Neural progenitor cell (in vitro differentiated cells): ENCODE measurements at regions not wholly inside any gene's neighbourhood (a gene's known extent, or its start where the extent isn't known, plus 50 kb on each side); places are given as distances from the start of the nearest gene placed in this dataset.
A peak's percentile ranks its signal among the peaks of the same experiment; 100 is the strongest.

ENCODE experiments used
- DNase-seq: peaks from one replicate; pipeline ENCODE4 v3.0.0-alpha.2; 2016; ENCODE audit warnings: low spot score
- H2AFZ ChIP-seq: fragments of 200-600 bp; sonication (generic); replicated peaks from 2 replicates; pipeline ENCODE4 v1.6.1; 2016; ENCODE audit warnings: antibody characterized with exemption
- H3F3A ChIP-seq: fragments of 200-600 bp; sonication (generic); 2 replicates; pipeline ENCODE4 v1.6.1; 2016; ENCODE audit warnings: antibody characterized with exemption, low read depth
- H3K27ac ChIP-seq: fragments of 200-600 bp; sonication (generic); 2 replicates; pipeline ENCODE4 v1.5.1; 2016; ENCODE audit warnings: mild to moderate bottlenecking
- H3K27me3 ChIP-seq: fragments of 200-600 bp; sonication (generic); 2 replicates; pipeline ENCODE4 v1.6.1; 2016; ENCODE audit warnings: mild to moderate bottlenecking, moderate library complexity
- H3K36me3 ChIP-seq: fragments of 200-600 bp; sonication (generic); 2 replicates; pipeline ENCODE4 v1.5.1; 2016
- H3K4me1 ChIP-seq: fragments of 200-600 bp; sonication (generic); 2 replicates; pipeline ENCODE4 v1.6.1; 2016; ENCODE audit warnings: mixed run types
- H3K4me2 ChIP-seq: fragments of 200-600 bp; sonication (generic); 2 replicates; pipeline ENCODE4 v1.6.1; 2016
- H3K4me3 ChIP-seq: fragments of 200-600 bp; sonication (generic); 2 replicates; pipeline ENCODE4 v1.5.1; 2016
- H3K79me2 ChIP-seq: fragments of 200-600 bp; sonication (generic); 2 replicates; pipeline ENCODE4 v1.6.1; 2016; ENCODE audit warnings: low read depth
- H3K9ac ChIP-seq: fragments of 200-600 bp; sonication (generic); 2 replicates; pipeline ENCODE4 v1.6.1; 2016
- H3K9me3 ChIP-seq: fragments of 200-600 bp; sonication (generic); 2 replicates; pipeline ENCODE4 v1.5.1; 2016; ENCODE audit warnings: low read depth
- H4K20me1 ChIP-seq: fragments of 200-600 bp; sonication (generic); 2 replicates; pipeline ENCODE4 v1.6.1; 2016; ENCODE audit warnings: low read depth
- H3K27ac Mint-ChIP-seq: 3 replicates; pipeline ENCODE4 v1.8.0; 2021; ENCODE audit warnings: mixed read lengths
- H3K27me3 Mint-ChIP-seq: 2 replicates; pipeline ENCODE4 v1.8.0; 2022; ENCODE audit warnings: low read depth, mild to moderate bottlenecking, inconsistent platforms, moderate library complexity, mixed read lengths; ENCODE audit not compliant: insufficient read depth
- H3K36me3 Mint-ChIP-seq: 3 replicates; pipeline ENCODE4 v1.8.0; 2021; ENCODE audit warnings: mixed read lengths
- H3K4me1 Mint-ChIP-seq: 3 replicates; pipeline ENCODE4 v1.8.0; 2021; ENCODE audit warnings: mixed read lengths
- H3K4me3 Mint-ChIP-seq: 3 replicates; pipeline ENCODE4 v1.8.0; 2021; ENCODE audit warnings: mild to moderate bottlenecking, moderate library complexity, mixed read lengths
- H3K9me3 Mint-ChIP-seq: 3 replicates; pipeline ENCODE4 v1.8.0; 2020; ENCODE audit warnings: mixed read lengths
- CTCF ChIP-seq: fragments of 200-600 bp; sonication (generic); IDR thresholded peaks from 2 replicates; pipeline ENCODE4 v1.5.1; 2017; ENCODE audit warnings: antibody characterized with exemption, mild to moderate bottlenecking
- EZH2 ChIP-seq: fragments of 200-600 bp; sonication (generic); IDR thresholded peaks from 2 replicates; pipeline ENCODE4 v1.6.1; 2017; ENCODE audit warnings: antibody characterized with exemption, mild to moderate bottlenecking, moderate library complexity
- EZH2phosphoT487 ChIP-seq: fragments of 200-600 bp; sonication (generic); IDR thresholded peaks from 2 replicates; pipeline ENCODE4 v1.6.1; 2017; ENCODE audit warnings: antibody characterized with exemption

- no peaks in the 10 kb centered on the region for H3K9me3 Mint-ChIP-seq
- Histone ChIP-seq H3F3A (no peaks in the 10 kb centered on the region), H4K20me1 (no peaks in the 10 kb centered on the region), H3K36me3 (no peaks in the 10 kb centered on the region), H3K9me3 (peaks cover 4% of the 10 kb centered on the region), H2AFZ (no peak overlapping the region), H3K4me2 (no peak overlapping the region), H3K9ac (no peak overlapping the region), H3K4me3 (no peak overlapping the region), H3K27me3 (no peaks in the 10 kb centered on the region), H3K27ac (no peak overlapping the region), H3K4me1 (peaks cover 11% of the 10 kb centered on the region), H3K79me2 (no peaks in the 10 kb centered on the region)
- H3K27ac Mint-ChIP-seq, result no peak overlapping the region
- H3K27me3 Mint-ChIP-seq, result peaks cover 2% of the 10 kb centered on the region
- TF ChIP-seq CTCF (no peak), EZH2 (no peak), EZH2phosphoT487 (no peak)
- peaks cover 9% of the 10 kb centered on the region for H3K4me1 Mint-ChIP-seq
- H3K4me3 Mint-ChIP-seq, result no peak overlapping the region
- no peak for DNase-seq
- H3K36me3 Mint-ChIP-seq, result no peaks in the 10 kb centered on the region
Observed at GRCh38 chr1:163774401-163774945, 452.7 kb downstream of the NUF2 start.

GRCh38 chr1:163774978-163775620 lies 453.3 kb downstream of the NUF2 start:
- H3K9me3 Mint-ChIP-seq, result no peaks in the 10 kb centered on the region
- peaks cover 9% of the 10 kb centered on the region for H3K4me1 Mint-ChIP-seq

GRCh38 chr1:163777205-163777604 lies 455.5 kb downstream of the NUF2 start:
- H3K9me3 Mint-ChIP-seq, result peaks cover 4% of the 10 kb centered on the region
- no peak overlapping the region for H2AFZ ChIP-seq
- H3K27ac Mint-ChIP-seq, result no peak overlapping the region
- no peak for DNase-seq
- H3F3A ChIP-seq, result no peaks in the 10 kb centered on the region
- no peaks in the 10 kb centered on the region for H3K79me2 ChIP-seq
- no peaks in the 10 kb centered on the region for H3K36me3 Mint-ChIP-seq
- H3K9ac ChIP-seq, result no peak overlapping the region
- no peaks in the 10 kb centered on the region for H3K36me3 ChIP-seq
- H3K27ac ChIP-seq, result no peak overlapping the region
- H3K4me1 Mint-ChIP-seq, result peaks cover 9% of the 10 kb centered on the region
- peaks cover 11% of the 10 kb centered on the region for H3K4me1 ChIP-seq
- H3K27me3 ChIP-seq, result no peaks in the 10 kb centered on the region
- peaks cover 15% of the 10 kb centered on the region for H3K9me3 ChIP-seq
- no peak overlapping the region for H3K4me3 Mint-ChIP-seq
- no peak overlapping the region for H3K4me2 ChIP-seq
- H3K27me3 Mint-ChIP-seq, result peaks cover 2% of the 10 kb centered on the region
- TF ChIP-seq CTCF (no peak), EZH2phosphoT487 (no peak), EZH2 (no peak)
- no peak overlapping the region for H3K4me3 ChIP-seq
- no peaks in the 10 kb centered on the region for H4K20me1 ChIP-seq

More at GRCh38 chr1:163774978-163775620, 453.3 kb downstream of the NUF2 start:
- Histone ChIP-seq H2AFZ (peak overlapping the region; percentile 74), H3K4me1 (peaks cover 11% of the 10 kb centered on the region), H3F3A (no peaks in the 10 kb centered on the region), H3K9ac (no peak overlapping the region), H3K36me3 (no peaks in the 10 kb centered on the region), H3K9me3 (peaks cover 7% of the 10 kb centered on the region), H3K79me2 (no peaks in the 10 kb centered on the region), H3K27me3 (no peaks in the 10 kb centered on the region), H3K4me3 (no peak overlapping the region), H3K27ac (no peak overlapping the region), H4K20me1 (no peaks in the 10 kb centered on the region), H3K4me2 (no peak overlapping the region)
- TF ChIP-seq EZH2, result no peak
- TF ChIP-seq EZH2phosphoT487, result no peak
- TF ChIP-seq CTCF, result no peak
- peak overlapping the region; percentile 71 for H3K27ac Mint-ChIP-seq
- H3K4me3 Mint-ChIP-seq, result no peak overlapping the region
- peak; percentile 3 for DNase-seq
- peaks cover 2% of the 10 kb centered on the region for H3K27me3 Mint-ChIP-seq
- H3K36me3 Mint-ChIP-seq, result no peaks in the 10 kb centered on the region
